ENCODE measurements at regions not wholly inside any gene's neighbourhood (a gene's known extent, or its start where the extent isn't known, plus 50 kb on each side); places are given as distances from the start of the nearest gene placed in this dataset.

- TF ChIP-seq EZH2 (IDR thresholded peaks at IDR 0.05; ENCODE audit: insufficient read depth, poor library complexity, severe bottlenecking) (no peak), EZH2phosphoT487 (IDR thresholded peaks at IDR 0.05; ENCODE audit: insufficient read depth, low read depth) (no peak)
Observed at GRCh38 chr18:11245879-11246278, 96.5 kb upstream of the PIEZO2 start.

Data from GM23248 (cell line).